ENCODE measurements at regions not wholly inside any gene's neighbourhood (a gene's known extent, or its start where the extent isn't known, plus 50 kb on each side); places are given as distances from the start of the nearest gene placed in this dataset.

- intact Hi-C loops (cut with DNase I) = no loop called here
- TF ChIP-seq CTCF (IDR thresholded peaks at IDR 0.05) = no peak
- peak in 1 of 8 donors; percentile 35 for ATAC-seq
- WGBS, 2 donors = 59 to 60% methylated on average over 1 of the region's 1 CpG
- Histone ChIP-seq H3K27me3 (no peaks in the 10 kb centered on the region), H3K4me3 (no peak overlapping the region), H3K36me3 (no peaks in the 10 kb centered on the region), H3K4me1 (peaks cover 0 to 4% (median 0%) of the 10 kb centered on the region in 9 donors), H3K27ac (no peak overlapping the region), H3K9me3 (no peaks in the 10 kb centered on the region)
- no peak for DNase-seq
Measured at GRCh38 chr19:28307963-28308362, 905.0 kb downstream of the UQCRFS1 start.

GRCh38 chr19:28307487-28307886, 905.5 kb downstream of the UQCRFS1 start:
- Histone ChIP-seq H3K9me3 (no peaks in the 10 kb centered on the region), H3K36me3 (no peaks in the 10 kb centered on the region), H3K4me1 (peaks cover 0 to 4% (median 0%) of the 10 kb centered on the region in 9 donors), H3K27ac (no peak overlapping the region), H3K4me3 (no peak overlapping the region), H3K27me3 (no peaks in the 10 kb centered on the region)
- DNase-seq = no peak
- intact Hi-C loops (cut with DNase I) = no loop called here
- TF ChIP-seq CTCF (IDR thresholded peaks at IDR 0.05) = no peak
- 60 to 62% methylated on average over 2 of the region's 2 CpGs for WGBS, 2 donors
- ATAC-seq = peak in 2 of 8 donors; percentile 29 to 56

GRCh38 chr19:28305513-28305912, 907.4 kb downstream of the UQCRFS1 start:
- DNase-seq (no peak), ATAC-seq (no peak)
- Histone ChIP-seq H3K4me1 (peaks cover 0 to 4% (median 0%) of the 10 kb centered on the region in 9 donors), H3K36me3 (no peaks in the 10 kb centered on the region), H3K27me3 (no peaks in the 10 kb centered on the region), H3K4me3 (no peak overlapping the region), H3K27ac (no peak overlapping the region), H3K9me3 (no peaks in the 10 kb centered on the region)
- 63 to 73% methylated on average over 4 of the region's 4 CpGs for WGBS, 2 donors
- no peak for TF ChIP-seq CTCF (IDR thresholded peaks at IDR 0.05)
- intact Hi-C loops (cut with DNase I) = no loop called here

GRCh38 chr19:28303502-28303901, 909.4 kb downstream of the UQCRFS1 start:
- WGBS, 2 donors = 66 to 70% methylated on average over 7 of the region's 7 CpGs
- intact Hi-C loops (cut with DNase I) = no loop called here
- TF ChIP-seq CTCF (IDR thresholded peaks at IDR 0.05) = no peak

More at GRCh38 chr19:28303502-28303901, 909.4 kb downstream of the UQCRFS1 start:
- peaks cover 0 to 6% (median 0%) of the 10 kb centered on the region in 7 donors for H3K27me3 ChIP-seq
- no peaks in the 10 kb centered on the region for H3K36me3 ChIP-seq
- H3K4me3 ChIP-seq = no peak overlapping the region
- no peaks in the 10 kb centered on the region for H3K9me3 ChIP-seq
- DNase-seq = no peak
- no peak for ATAC-seq
- H3K4me1 ChIP-seq = peaks cover 0 to 4% (median 0%) of the 10 kb centered on the region in 9 donors
- no peak overlapping the region for H3K27ac ChIP-seq

All from heart right ventricle (tissue), 16 donors.